PC-9 (cell line): ENCODE measurements at regions not wholly inside any gene's neighbourhood (a gene's known extent, or its start where the extent isn't known, plus 50 kb on each side); places are given as distances from the start of the nearest gene placed in this dataset.

Source experiments
- BruUV-seq: library from RNA; stranded (reverse); fragments of 400-500 nt; replicated peaks from 2 replicates; lab custom pipeline; 2021; lab: Mats Ljungman, UMichigan
- CTCF ChIA-PET: fragments of 300-600 bp; sonication (Branson Sonifier 250); formaldehyde crosslinking; loops from one replicate; lab custom pipeline; 2022; ENCODE audit warnings: antibody characterized with exemption; lab: Charles Lee
- POLR2A ChIA-PET: fragments of 300-600 bp; sonication (Branson Sonifier 250); formaldehyde crosslinking; loops from one replicate; lab custom pipeline; 2022; ENCODE audit warnings: antibody characterized with exemption; ENCODE audit not compliant: unreplicated experiment; lab: Charles Lee
- DNase-seq, 2 experiments: peaks; one replicate each; pipeline versions ENCODE4 v3.0.0 to v3.0.0-alpha.2; 2015 to 2022; ENCODE audit warnings: mixed read lengths in 1 of 2
- H2AFZ ChIP-seq: fragments of 200-600 bp; sonication (generic); 2 replicates; pipeline ENCODE4 v1.8.1; 2017; ENCODE audit warnings: antibody characterized with exemption
- H3F3A ChIP-seq: fragments of 200-600 bp; sonication (generic); 2 replicates; pipeline ENCODE4 v1.8.1; 2017; ENCODE audit warnings: antibody characterized with exemption, mild to moderate bottlenecking, low read depth; ENCODE audit not compliant: insufficient read depth
- H3K27ac ChIP-seq: fragments of 200-600 bp; sonication (generic); 2 replicates; pipeline ENCODE4 v1.6.1; 2016; ENCODE audit warnings: mixed run types
- H3K27me3 ChIP-seq: fragments of 200-600 bp; sonication (generic); 2 replicates; pipeline ENCODE4 v1.6.1; 2016; ENCODE audit warnings: low read depth, mixed run types; ENCODE audit not compliant: insufficient read depth
- H3K36me3 ChIP-seq: fragments of 200-600 bp; sonication (generic); 2 replicates; pipeline ENCODE4 v1.6.1; 2016; ENCODE audit warnings: low read depth, mixed run types
- H3K4me1 ChIP-seq: fragments of 200-600 bp; sonication (generic); replicated peaks from 2 replicates; pipeline ENCODE4 v1.6.1; 2016; ENCODE audit warnings: mixed run types; ENCODE audit not compliant: insufficient read depth
- H3K4me2 ChIP-seq: fragments of 200-600 bp; sonication (generic); 2 replicates; pipeline ENCODE4 v1.6.1; 2017; ENCODE audit warnings: mixed run types
- H3K4me3 ChIP-seq: fragments of 200-600 bp; sonication (generic); 2 replicates; pipeline ENCODE4 v1.6.1; 2016; ENCODE audit warnings: mixed run types
- H3K79me2 ChIP-seq: fragments of 200-600 bp; sonication (generic); 2 replicates; pipeline ENCODE4 v1.6.1; 2017; ENCODE audit warnings: low read depth, mixed run types
- H3K9me2 ChIP-seq: fragments of 200-600 bp; sonication (generic); 2 replicates; pipeline ENCODE4 v1.8.1; 2017; ENCODE audit warnings: mild to moderate bottlenecking; ENCODE audit not compliant: insufficient read depth
- H3K9me3 ChIP-seq: fragments of 200-600 bp; sonication (generic); 2 replicates; pipeline ENCODE4 v1.8.1; 2016; ENCODE audit warnings: low read depth; ENCODE audit not compliant: insufficient read depth
- H4K20me1 ChIP-seq: fragments of 200-600 bp; sonication (generic); 2 replicates; pipeline ENCODE4 v1.8.1; 2017; ENCODE audit not compliant: insufficient read depth
- EZH2 ChIP-seq: fragments of 200-600 bp; sonication (generic); IDR thresholded peaks from 2 replicates; pipeline ENCODE4 v1.8.0; 2017; ENCODE audit warnings: antibody characterized with exemption, low read depth
- intact Hi-C: fragments of 100-400 bp; cut with micrococcal nuclease; formaldehyde crosslinking; loops from one replicate; pipeline ENCODE4 v1.10.0; 2022; ENCODE audit not compliant: unreplicated experiment
- TF ChIP-seq, protein P1 (sequence below): fragments of 200-600 bp; sonication (generic); conservative IDR thresholded peaks from 2 replicates; pipeline ENCODE4 v1.6.1; 2017; ENCODE audit warnings: mixed run types, antibody characterized with exemption, mild to moderate bottlenecking, moderate library complexity

DNA sequence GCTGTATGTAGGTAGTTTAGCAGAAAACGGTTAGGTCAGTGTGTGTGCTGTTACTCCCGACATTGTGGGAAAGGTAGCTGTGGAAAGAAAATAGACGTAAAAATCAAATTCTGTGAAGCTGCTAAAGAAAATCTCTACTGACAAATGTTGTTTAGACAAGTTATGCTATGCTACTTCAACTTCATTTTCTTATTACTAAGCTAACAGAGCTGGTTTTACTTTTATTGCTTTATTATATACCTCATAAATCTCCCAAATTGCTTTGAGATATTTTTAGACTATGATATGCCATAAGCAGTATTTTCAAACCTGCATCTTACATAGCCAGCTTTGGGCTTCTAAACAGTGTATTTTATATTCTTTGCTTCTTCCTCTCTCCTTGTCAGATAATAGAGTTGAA lies 108.2 kb upstream of the PACRGL start:
- POLR2A ChIA-PET: no interaction called here
- no peak overlapping the region for H3K4me3 ChIP-seq
- TF ChIP-seq EZH2: no peak
- TF ChIP-seq, protein P1, sequence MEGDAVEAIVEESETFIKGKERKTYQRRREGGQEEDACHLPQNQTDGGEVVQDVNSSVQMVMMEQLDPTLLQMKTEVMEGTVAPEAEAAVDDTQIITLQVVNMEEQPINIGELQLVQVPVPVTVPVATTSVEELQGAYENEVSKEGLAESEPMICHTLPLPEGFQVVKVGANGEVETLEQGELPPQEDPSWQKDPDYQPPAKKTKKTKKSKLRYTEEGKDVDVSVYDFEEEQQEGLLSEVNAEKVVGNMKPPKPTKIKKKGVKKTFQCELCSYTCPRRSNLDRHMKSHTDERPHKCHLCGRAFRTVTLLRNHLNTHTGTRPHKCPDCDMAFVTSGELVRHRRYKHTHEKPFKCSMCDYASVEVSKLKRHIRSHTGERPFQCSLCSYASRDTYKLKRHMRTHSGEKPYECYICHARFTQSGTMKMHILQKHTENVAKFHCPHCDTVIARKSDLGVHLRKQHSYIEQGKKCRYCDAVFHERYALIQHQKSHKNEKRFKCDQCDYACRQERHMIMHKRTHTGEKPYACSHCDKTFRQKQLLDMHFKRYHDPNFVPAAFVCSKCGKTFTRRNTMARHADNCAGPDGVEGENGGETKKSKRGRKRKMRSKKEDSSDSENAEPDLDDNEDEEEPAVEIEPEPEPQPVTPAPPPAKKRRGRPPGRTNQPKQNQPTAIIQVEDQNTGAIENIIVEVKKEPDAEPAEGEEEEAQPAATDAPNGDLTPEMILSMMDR: no peak
- no peaks in the 10 kb centered on the region for H4K20me1 ChIP-seq
- H3K4me2 ChIP-seq: no peak overlapping the region
- H3K9me3 ChIP-seq: no peaks in the 10 kb centered on the region
- no peaks in the 10 kb centered on the region for H3K36me3 ChIP-seq
- no peaks in the 10 kb centered on the region for H3F3A ChIP-seq
- DNase-seq: no peak
- no peaks in the 10 kb centered on the region for H3K27me3 ChIP-seq
- no peak overlapping the region for H2AFZ ChIP-seq
- H3K9me2 ChIP-seq: no peaks in the 10 kb centered on the region
- H3K79me2 ChIP-seq: no peaks in the 10 kb centered on the region
- CTCF ChIA-PET: no interaction called here
- intact Hi-C loops: no loop called here
- no TSS peak for BruUV-seq
- no peaks in the 10 kb centered on the region for H3K4me1 ChIP-seq
- H3K27ac ChIP-seq: no peak overlapping the region

DNA sequence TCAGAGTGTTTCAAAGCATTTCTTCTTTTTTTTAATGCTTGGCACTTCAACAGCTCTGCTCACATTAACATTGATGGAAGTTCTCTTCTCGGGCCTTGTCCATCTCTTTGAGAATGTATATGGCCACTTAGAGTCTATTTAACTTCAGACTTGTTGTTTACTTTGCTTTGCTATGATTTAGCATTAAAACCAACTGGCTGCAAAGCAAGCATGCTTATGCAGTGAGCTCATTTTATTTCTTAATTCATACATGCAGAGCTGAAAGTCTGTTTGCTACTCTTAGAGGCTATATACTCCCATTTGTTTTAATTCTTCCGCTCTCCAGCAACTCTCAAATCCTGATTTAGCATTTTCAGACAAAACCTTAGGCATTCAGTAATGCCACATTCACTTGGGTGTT lies 107.6 kb upstream of the PACRGL start:
- CTCF ChIA-PET: no interaction called here
- H4K20me1 ChIP-seq: no peaks in the 10 kb centered on the region
- no peak for TF ChIP-seq EZH2
- TF ChIP-seq, protein P1: no peak
- H3K4me3 ChIP-seq: no peak overlapping the region
- no peak overlapping the region for H3K27ac ChIP-seq
- BruUV-seq: no TSS peak
- no peaks in the 10 kb centered on the region for H3K27me3 ChIP-seq
- no peaks in the 10 kb centered on the region for H3K9me3 ChIP-seq
- no peaks in the 10 kb centered on the region for H3K36me3 ChIP-seq
- no peaks in the 10 kb centered on the region for H3K79me2 ChIP-seq
- no peak overlapping the region for H2AFZ ChIP-seq
- POLR2A ChIA-PET: no interaction called here
- H3K4me2 ChIP-seq: no peak overlapping the region
- DNase-seq: no peak
- intact Hi-C loops: no loop called here
- no peaks in the 10 kb centered on the region for H3K4me1 ChIP-seq
- H3F3A ChIP-seq: no peaks in the 10 kb centered on the region
- H3K9me2 ChIP-seq: no peaks in the 10 kb centered on the region

DNA sequence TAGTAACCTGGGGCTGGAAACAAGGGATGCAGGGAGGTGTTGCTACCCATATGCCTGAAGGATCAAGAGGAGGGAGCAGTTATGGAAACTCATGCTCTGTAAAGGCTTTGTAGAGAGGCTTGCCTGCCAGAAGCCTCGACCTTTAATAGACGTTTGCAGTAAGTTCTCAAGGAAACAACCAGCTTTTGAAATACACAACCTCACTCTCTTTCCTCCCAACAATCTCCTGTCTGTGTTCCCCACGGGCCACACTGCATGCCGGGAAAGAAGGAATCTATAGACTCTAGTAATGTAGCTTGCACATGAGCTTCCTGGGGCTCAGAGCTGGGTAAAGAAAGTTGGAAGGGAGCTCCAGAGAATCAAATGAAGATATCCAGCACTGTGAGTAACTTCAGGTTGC lies 101.6 kb upstream of the PACRGL start:
- no peaks in the 10 kb centered on the region for H3F3A ChIP-seq
- no peak for DNase-seq
- BruUV-seq: no TSS peak
- H3K79me2 ChIP-seq: no peaks in the 10 kb centered on the region
- no peaks in the 10 kb centered on the region for H4K20me1 ChIP-seq
- TF ChIP-seq EZH2: no peak
- TF ChIP-seq, protein P1: no peak
- intact Hi-C loops: no loop called here
- H3K9me3 ChIP-seq: no peaks in the 10 kb centered on the region
- no peaks in the 10 kb centered on the region for H3K9me2 ChIP-seq
- H3K36me3 ChIP-seq: no peaks in the 10 kb centered on the region
- no peak overlapping the region for H2AFZ ChIP-seq
- H3K27ac ChIP-seq: no peak overlapping the region
- POLR2A ChIA-PET: no interaction called here
- no peak overlapping the region for H3K4me2 ChIP-seq
- CTCF ChIA-PET: no interaction called here
- no peaks in the 10 kb centered on the region for H3K27me3 ChIP-seq
- no peaks in the 10 kb centered on the region for H3K4me1 ChIP-seq
- H3K4me3 ChIP-seq: no peak overlapping the region
